Epidermal melanocyte (primary cell): ENCODE measurements at regions not wholly inside any gene's neighbourhood (a gene's known extent, or its start where the extent isn't known, plus 50 kb on each side); places are given as distances from the start of the nearest gene placed in this dataset.

ENCODE experiments used
- DNase-seq: peaks from one replicate; pipeline ENCODE4 v3.0.0; 2011; ENCODE audit warnings: low spot score; ENCODE audit not compliant: insufficient read length

DNA sequence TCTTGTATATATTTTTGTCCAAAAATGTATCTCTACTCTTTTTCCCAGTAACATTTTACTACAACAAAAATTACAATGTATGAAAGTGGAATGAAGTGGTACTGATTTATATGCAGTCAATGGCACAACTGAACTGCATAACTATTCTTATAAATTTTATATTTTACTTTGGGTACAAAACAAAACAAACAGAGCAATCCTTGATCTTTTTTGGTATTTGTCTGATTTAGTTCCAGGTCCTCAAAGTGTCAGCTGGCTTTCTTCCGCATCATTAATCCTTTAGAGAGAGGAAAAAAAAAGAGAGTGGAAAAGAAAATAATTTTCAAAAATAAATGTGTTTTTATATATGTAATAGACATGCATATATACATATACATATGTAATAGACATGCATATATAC, 252.4 kb upstream of the SLIT2 start:
- no peak for DNase-seq

DNA sequence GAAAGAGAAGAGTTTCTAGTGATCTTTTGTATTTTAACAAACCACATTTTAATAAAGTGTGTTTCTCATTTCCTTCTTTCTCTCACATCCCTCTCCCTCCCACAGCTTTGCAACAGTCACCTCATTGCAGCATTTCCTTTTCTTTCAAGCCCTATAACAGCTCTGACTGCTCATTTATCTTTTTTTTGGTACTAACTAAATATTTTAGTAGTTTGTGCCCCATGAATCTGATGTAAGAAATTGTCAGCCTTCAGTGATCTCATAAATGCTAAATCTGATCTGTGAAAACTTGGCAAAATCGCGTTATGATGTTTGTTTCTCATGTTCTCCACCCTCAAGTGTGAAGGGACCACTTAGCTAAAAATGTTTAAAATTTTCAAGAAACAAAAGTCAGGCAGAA, 258.5 kb upstream of the SLIT2 start:
- no peak for DNase-seq

GRCh38 chr4:19992471-19993093, 259.1 kb upstream of the SLIT2 start:
- no peak for DNase-seq

GRCh38 chr4:19987746-19988145, 264.0 kb upstream of the SLIT2 start:
- no peak for DNase-seq

- DNase-seq = no peak
Measured at GRCh38 chr4:19983072-19983471, 268.6 kb upstream of the SLIT2 start.

GRCh38 chr4:19982556-19982955, 269.1 kb upstream of the SLIT2 start:
- no peak for DNase-seq

GRCh38 chr4:19971829-19972228, 279.9 kb upstream of the SLIT2 start:
- DNase-seq = no peak

- DNase-seq = no peak
Measured at GRCh38 chr4:19969492-19969891, 282.2 kb upstream of the SLIT2 start.

DNA sequence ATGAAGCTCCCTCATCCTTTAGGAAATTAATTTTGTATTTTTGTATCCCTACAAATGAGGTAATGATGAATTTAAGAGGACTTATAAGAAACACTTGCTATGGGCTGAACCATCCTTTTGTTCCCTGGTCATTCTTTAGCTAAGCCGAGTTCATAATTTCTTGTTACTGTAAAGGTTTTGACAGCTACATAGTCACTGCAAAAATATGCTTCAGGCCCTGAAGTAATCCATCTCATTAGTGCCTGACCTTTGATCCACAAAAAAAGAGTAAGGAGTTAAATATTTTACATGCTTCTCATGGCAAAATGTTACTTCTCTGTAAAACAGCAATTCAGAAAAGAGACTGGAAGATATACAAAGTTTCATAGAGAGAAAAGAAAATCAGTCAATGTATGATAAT, 290.6 kb upstream of the SLIT2 start:
- DNase-seq = no peak

DNA sequence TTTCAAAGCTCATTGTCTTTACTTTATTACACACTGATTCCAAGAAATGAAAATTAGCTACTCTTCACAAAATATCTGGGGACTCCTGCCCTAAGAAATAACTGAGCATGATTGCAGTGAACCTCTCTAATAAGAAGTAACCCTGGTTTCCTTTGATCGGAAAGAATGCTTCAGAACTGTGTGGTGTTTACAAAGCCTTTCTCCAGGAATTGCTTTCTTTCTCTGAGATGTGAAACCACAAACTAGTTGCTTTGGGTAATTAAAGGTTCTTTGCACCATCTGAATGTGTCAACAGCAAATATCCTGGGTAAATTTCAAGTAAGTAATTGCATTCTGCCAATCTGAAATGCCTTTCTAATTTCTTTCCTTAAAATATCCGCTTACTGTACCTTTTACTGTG, 292.9 kb upstream of the SLIT2 start:
- DNase-seq = no peak

DNA sequence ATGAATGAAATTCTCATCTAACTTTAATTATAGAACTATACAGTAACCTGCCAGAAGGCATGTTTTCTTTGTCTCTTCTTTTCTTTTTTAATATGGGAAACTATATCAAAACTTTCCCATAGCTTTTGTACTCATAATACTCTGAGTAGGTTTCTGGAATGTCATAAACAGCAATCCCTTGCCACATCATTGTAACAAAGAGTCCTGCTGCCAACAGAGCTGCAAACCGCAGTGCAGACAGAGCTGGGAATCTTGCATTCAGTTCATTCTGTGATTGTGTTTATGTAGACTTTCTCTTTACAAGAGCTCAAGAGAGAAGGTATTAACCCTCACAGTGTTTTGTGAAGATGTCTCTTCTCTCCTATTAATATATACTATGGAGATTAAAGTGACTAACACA, 304.4 kb upstream of the SLIT2 start:
- DNase-seq = peak; percentile 16

- DNase-seq = peak; percentile 22
Measured at GRCh38 chr4:19945979-19946380, 305.7 kb upstream of the SLIT2 start.

GRCh38 chr4:19945501-19945900, 306.2 kb upstream of the SLIT2 start:
- DNase-seq = no peak

DNA sequence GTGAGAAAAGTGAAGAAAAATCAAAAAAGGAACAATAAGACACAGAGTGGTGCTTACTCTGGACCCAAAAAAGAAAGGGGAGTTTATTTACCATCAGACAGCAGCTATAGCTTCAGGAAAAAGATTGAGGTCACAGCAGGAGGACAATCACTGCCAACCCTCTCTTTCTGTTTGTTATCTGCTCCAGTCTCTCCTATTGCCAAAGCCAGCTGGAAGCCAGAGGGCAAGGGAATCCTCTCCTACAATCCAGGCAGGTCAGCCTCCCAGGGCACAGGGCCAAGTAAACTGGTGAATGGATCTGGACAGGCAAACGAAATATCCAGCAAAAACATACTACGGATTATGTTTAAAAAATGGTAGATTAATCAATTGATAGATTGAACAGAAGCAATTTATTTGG, 306.9 kb upstream of the SLIT2 start:
- DNase-seq = no peak

- no peak for DNase-seq
Measured at GRCh38 chr4:19944251-19944650, 307.5 kb upstream of the SLIT2 start.

GRCh38 chr4:19941434-19941833, 310.3 kb upstream of the SLIT2 start:
- no peak for DNase-seq

DNA sequence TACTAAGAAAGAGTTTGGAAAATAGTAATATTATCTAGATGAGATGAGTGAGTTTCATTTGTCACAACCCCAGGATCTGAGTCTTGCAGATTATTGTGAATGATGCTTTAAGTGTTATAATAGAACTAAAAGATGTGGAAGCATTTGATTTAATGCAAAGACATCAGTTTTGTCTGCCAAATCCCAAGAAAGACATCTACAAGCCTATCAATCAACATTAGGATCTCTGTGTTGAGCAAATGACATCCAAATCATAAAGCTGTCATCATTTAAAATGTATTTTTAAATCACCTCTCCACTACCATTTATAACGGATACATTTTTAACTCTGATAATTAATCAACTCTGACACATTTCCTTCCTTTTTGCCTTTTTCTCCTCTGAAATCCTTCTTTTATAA, 310.8 kb upstream of the SLIT2 start:
- DNase-seq = no peak

GRCh38 chr4:19936476-19936875, 315.2 kb upstream of the SLIT2 start:
- DNase-seq = peak; percentile 36

- DNase-seq = no peak
Measured at GRCh38 chr4:19930742-19931141, 321.0 kb upstream of the SLIT2 start.

DNA sequence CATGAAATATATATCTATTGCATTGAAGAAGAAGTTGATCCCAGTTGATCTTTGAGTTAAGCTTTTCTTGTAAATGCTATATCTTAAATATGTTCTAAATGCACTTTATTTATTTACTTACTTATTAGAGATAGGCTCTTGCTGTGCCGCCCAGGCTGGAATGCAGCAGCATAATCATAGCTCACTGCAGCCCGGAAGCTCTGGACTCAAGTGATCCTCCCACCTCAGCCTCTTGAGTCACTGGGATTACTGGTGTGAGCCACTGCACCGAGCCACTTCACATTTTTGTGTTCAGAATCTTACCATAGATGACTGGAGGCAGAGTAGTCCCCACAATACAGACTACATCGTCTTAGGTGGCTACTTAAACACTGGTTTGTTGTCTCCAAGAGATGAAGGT, 324.3 kb upstream of the SLIT2 start:
- DNase-seq = no peak

GRCh38 chr4:19925516-19925915, 326.2 kb upstream of the SLIT2 start:
- DNase-seq = no peak

DNA sequence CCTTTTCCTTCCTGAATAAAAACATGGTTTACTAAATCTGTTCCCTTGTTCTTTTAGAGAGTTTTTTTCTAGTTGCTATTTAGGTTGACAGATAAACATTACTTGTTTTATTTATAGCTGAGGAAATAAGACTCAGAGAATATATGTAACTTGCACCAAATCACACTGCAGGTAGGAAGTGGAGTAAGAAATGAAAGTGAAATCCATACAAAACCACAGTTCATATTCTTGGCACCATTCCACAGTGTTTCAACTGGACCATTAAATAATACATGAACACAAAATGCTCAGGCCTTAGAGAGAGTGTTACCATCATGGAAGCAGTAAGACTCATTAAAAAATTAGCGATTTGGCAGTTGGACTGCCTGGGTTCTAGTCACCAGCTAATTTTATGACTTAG, 326.9 kb upstream of the SLIT2 start:
- no peak for DNase-seq

DNA sequence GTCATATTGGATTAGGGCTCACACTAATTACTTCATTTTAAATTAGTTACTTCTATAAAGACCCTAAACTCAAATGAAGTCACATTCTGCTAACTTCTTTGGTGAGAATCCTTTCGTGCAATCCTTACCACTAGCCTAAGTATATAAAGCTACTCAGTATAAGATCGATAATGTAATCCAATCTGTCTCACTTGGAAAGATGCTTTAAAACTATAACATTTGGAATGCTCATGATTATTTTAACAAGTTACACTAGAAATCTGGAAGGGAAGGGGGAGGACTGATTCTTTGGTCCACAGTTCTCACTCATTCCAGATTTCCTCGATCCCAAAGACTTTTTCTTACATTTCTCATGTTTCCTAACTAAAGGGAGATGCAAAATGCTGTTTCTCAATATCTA, 336.4 kb upstream of the SLIT2 start:
- no peak for DNase-seq

- no peak for DNase-seq
Measured at GRCh38 chr4:19913650-19914049, 338.1 kb upstream of the SLIT2 start.
